ENCODE measurements at regions not wholly inside any gene's neighbourhood (a gene's known extent, or its start where the extent isn't known, plus 50 kb on each side); places are given as distances from the start of the nearest gene placed in this dataset.

DNA sequence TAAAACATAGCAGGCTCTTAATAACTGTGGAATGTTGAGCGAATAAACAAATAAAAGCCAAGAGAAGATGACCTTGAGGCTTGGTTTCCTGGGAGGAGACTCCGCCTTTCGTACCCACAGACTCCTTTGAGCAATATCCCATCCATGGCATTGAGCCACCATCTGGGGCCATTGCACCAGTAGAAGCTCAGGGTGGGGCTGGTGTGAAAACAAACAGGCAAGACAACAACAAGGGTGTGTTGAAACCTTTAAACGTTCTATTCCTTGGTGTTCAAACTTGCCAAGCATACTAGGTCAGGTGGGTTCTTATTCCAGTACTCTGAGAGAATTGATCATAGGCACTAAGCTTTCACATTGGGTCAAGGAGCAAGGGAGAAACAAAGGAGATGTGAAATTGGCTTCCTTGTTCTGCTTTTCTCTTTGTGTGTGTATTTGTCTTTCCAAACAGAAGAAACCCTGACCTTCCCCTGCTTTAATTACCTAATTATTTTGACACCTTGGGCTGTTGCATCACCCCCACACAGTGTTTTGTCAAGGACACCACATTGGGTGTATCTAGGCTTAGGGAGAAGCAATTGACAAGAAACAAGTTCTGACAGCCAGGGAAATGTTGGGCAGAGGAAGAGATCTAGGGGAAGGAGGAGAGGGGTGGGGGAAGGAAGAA, 105.1 kb upstream of the BCL6 start:
- TF ChIP-seq CTCF (conservative IDR thresholded peaks at IDR 0.05) (no peak), ZFX (IDR thresholded peaks at IDR 0.05) (no peak)
